ENCODE measurements at regions not wholly inside any gene's neighbourhood (a gene's known extent, or its start where the extent isn't known, plus 50 kb on each side); places are given as distances from the start of the nearest gene placed in this dataset.

GRCh38 chr2:234414596-234414995, 82.3 kb downstream of the ARL4C start:
- Histone ChIP-seq H2BK120ac (ENCODE audit: low read depth, low read length, poor library complexity, severe bottlenecking) (no peak overlapping the region), H3T11ph (ENCODE audit: low read length) (no peak overlapping the region), H3K4me2 (ENCODE audit: insufficient read depth, insufficient read length, low read length) (no peak overlapping the region), H3K56ac (ENCODE audit: insufficient read length, low read depth, low read length) (no peak overlapping the region), H2BK5ac (ENCODE audit: insufficient read length, low read length) (no peak overlapping the region), H3K4ac (ENCODE audit: low read depth, low read length) (no peak overlapping the region), H2BK20ac (ENCODE audit: low read depth, low read length, poor library complexity, severe bottlenecking) (no peak overlapping the region), H3K9me3 (ENCODE audit: control insufficient read depth, low read depth, low read length) (no peaks in the 10 kb centered on the region), H4K5ac (ENCODE audit: insufficient read length, low read depth, low read length) (no peak overlapping the region), H3K18ac (ENCODE audit: insufficient read length, low read depth, low read length) (no peak overlapping the region), H3K14ac (ENCODE audit: insufficient read depth, low read length) (no peak overlapping the region), H2AK5ac (ENCODE audit: insufficient read length, low read length) (no peak overlapping the region), H3K4me1 (ENCODE audit: insufficient read depth, low read length) (0 out of 2 replicates have a peak, but pooled peaks cover 2% of the 10 kb centered on the region), H3K23me2 (ENCODE audit: insufficient read length, low read depth, low read length, poor library complexity, severe bottlenecking) (no peaks in the 10 kb centered on the region), H2AFZ (ENCODE audit: low read length) (no peak overlapping the region), H4K91ac (ENCODE audit: insufficient read length, low read depth, low read length) (no peak overlapping the region), H3K27ac (ENCODE audit: insufficient read length, low read depth, low read length) (no peak overlapping the region), H3K27me3 (ENCODE audit: insufficient read depth, low read length) (no peaks in the 10 kb centered on the region), H4K20me1 (ENCODE audit: control insufficient read depth, insufficient read depth, insufficient read length) (no peaks in the 10 kb centered on the region), H3K23ac (ENCODE audit: insufficient read length, low read depth, low read length) (no peak overlapping the region), H2BK12ac (ENCODE audit: insufficient read length, low read depth, low read length) (no peak overlapping the region), H3K79me2 (ENCODE audit: insufficient read depth, low read length) (no peaks in the 10 kb centered on the region), H3K79me1 (ENCODE audit: insufficient read depth, low read depth, low read length, poor library complexity, severe bottlenecking) (no peaks in the 10 kb centered on the region), H3K9ac (ENCODE audit: extremely low read depth, insufficient read length, low read length) (no peak overlapping the region), H4K8ac (replicated peaks; ENCODE audit: insufficient read length, low read depth, low read length) (no peak overlapping the region), H2BK15ac (ENCODE audit: low read depth, low read length) (no peak overlapping the region)
- DNase-seq: no peak
- Mint-ChIP-seq H3K4me1 (peaks cover 13 to 29% of the 10 kb centered on the region in 2 experiments), H3K27ac (no peak overlapping the region), H3K36me3 (ENCODE audit: insufficient read depth in 1 of 3, low read depth in 3 of 3) (peaks cover 0 to 5% (median 0%) of the 10 kb centered on the region in 3 experiments; a peak in 3 of 7 replicates), H3K4me3 (no peak overlapping the region), H3K27me3 (ENCODE audit: low read depth) (peaks cover 24% of the 10 kb centered on the region), H3K9me3 (peaks cover 4 to 6% of the 10 kb centered on the region in 2 experiments; a peak in 4 of 5 replicates)
- TF ChIP-seq, protein P1, sequence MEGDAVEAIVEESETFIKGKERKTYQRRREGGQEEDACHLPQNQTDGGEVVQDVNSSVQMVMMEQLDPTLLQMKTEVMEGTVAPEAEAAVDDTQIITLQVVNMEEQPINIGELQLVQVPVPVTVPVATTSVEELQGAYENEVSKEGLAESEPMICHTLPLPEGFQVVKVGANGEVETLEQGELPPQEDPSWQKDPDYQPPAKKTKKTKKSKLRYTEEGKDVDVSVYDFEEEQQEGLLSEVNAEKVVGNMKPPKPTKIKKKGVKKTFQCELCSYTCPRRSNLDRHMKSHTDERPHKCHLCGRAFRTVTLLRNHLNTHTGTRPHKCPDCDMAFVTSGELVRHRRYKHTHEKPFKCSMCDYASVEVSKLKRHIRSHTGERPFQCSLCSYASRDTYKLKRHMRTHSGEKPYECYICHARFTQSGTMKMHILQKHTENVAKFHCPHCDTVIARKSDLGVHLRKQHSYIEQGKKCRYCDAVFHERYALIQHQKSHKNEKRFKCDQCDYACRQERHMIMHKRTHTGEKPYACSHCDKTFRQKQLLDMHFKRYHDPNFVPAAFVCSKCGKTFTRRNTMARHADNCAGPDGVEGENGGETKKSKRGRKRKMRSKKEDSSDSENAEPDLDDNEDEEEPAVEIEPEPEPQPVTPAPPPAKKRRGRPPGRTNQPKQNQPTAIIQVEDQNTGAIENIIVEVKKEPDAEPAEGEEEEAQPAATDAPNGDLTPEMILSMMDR (conservative IDR thresholded peaks at IDR 0.05): no peak
- no CpG with 5 or more reads among the region's 6 CpGs for WGBS (ENCODE audit: extremely low coverage, insufficient read length, low lambda C conversion rate)

Measured in H9 (cell line).